K562 (cell line): ENCODE measurements at regions not wholly inside any gene's neighbourhood (a gene's known extent, or its start where the extent isn't known, plus 50 kb on each side); places are given as distances from the start of the nearest gene placed in this dataset.

Source experiments
- ATAC-seq: fragments of 200-7000 bp; cut with Tn5 transposase; 3 replicates; pipeline ENCODE4 v1.9.1; 2020; ENCODE audit warnings: moderate library complexity
- BruUV-seq: library from RNA; stranded (reverse); fragments of 400-500 nt; replicated peaks from 2 replicates; lab custom pipeline; 2021; lab: Mats Ljungman, UMichigan
- CTCF ChIA-PET: fragments of 300-600 bp; formaldehyde crosslinking; extraction: SDS; loops from one replicate; lab custom pipeline; 2021; ENCODE audit warnings: low intra/inter-chr PET ratio; lab: Yijun Ruan, JAX
- POLR2A ChIA-PET: fragments of 300-600, 350-650 bp; sonication (Branson Sonifier 250); formaldehyde crosslinking; extraction: SDS; loops from one replicate; lab custom pipeline; 2021; ENCODE audit warnings: antibody characterized with exemption, inconsistent platforms; lab: Yijun Ruan, JAX
- DNase-seq, 4 experiments: peaks; one replicate each; pipeline versions ENCODE4 v3.0.0 to v3.0.0-alpha.2; 2011 to 2018; ENCODE audit warnings: low spot score in 3 of 4, mixed read lengths in 3 of 4; ENCODE audit errors: extremely low read depth in 1 of 4
- FAIRE-seq: peaks from 2 replicates; lab custom pipeline; 2011; peaks lifted over from hg19 to GRCh38; lab: Jason Lieb, UNC
- H2AFZ ChIP-seq: 2 replicates; pipeline ENCODE4 v1.6.0; 2011; ENCODE audit warnings: low read depth, low read length, control low read depth, inconsistent platforms
- H3K27ac ChIP-seq: fragments of 200-600 bp; 3 replicates; pipeline ENCODE4 v1.8.0; 2011; ENCODE audit warnings: low read depth, mild to moderate bottlenecking, control low read depth, inconsistent platforms, low read length, moderate library complexity, mixed read lengths; ENCODE audit errors: extremely low read depth
- H3K27me3 ChIP-seq, 2 experiments: fragments of 300-600 bp in 1 of 2; 2 replicates in 1 of 2; 3 replicates in 1 of 2; pipeline versions ENCODE4 v1.6.0 to v1.8.0; 2011; ENCODE audit warnings: inconsistent platforms in 2 of 2, low read length in 2 of 2, mild to moderate bottlenecking in 1 of 2, mixed read lengths in 1 of 2, moderate library complexity in 1 of 2; ENCODE audit not compliant: control insufficient read depth in 2 of 2, insufficient read depth in 2 of 2
- H3K36me3 ChIP-seq: fragments of 300-600 bp; 3 replicates; pipeline ENCODE4 v1.8.0; 2011; ENCODE audit warnings: mild to moderate bottlenecking, low read length, inconsistent platforms; ENCODE audit not compliant: control insufficient read depth, insufficient read depth
- H3K4me1 ChIP-seq, 2 experiments: fragments of 200-600 bp in 1 of 2; replicated peaks in 1 of 2; 2 replicates in 1 of 2; 3 replicates in 1 of 2; pipeline versions ENCODE4 v1.5.1 to v1.8.0; 2011; ENCODE audit warnings: inconsistent platforms in 2 of 2, low read length in 2 of 2, mild to moderate bottlenecking in 1 of 2, mixed read lengths in 1 of 2, moderate library complexity in 1 of 2; ENCODE audit not compliant: control insufficient read depth in 2 of 2, insufficient read depth in 2 of 2
- H3K4me2 ChIP-seq: 2 replicates; pipeline ENCODE4 v1.6.1; 2011; ENCODE audit warnings: low read length, control low read depth, inconsistent platforms, mixed read lengths; ENCODE audit not compliant: insufficient read depth
- H3K4me3 ChIP-seq: fragments of 200-600 bp; sonication (generic), shearing (Covaris generic); 2 replicates; pipeline ENCODE4 v1.5.1; 2016; ENCODE audit warnings: control low read depth, inconsistent platforms
- H3K79me2 ChIP-seq: fragments of 200-600 bp; 3 replicates; pipeline ENCODE4 v1.8.0; 2011; ENCODE audit warnings: low read length, inconsistent platforms; ENCODE audit not compliant: control insufficient read depth, insufficient read depth
- H3K9ac ChIP-seq, 2 experiments: 2 replicates each; pipeline versions ENCODE4 v1.6.0 to v1.6.1; 2011; ENCODE audit warnings: low read depth in 2 of 2, low read length in 2 of 2, control low read depth in 1 of 2, inconsistent platforms in 1 of 2, mild to moderate bottlenecking in 1 of 2, mixed read lengths in 1 of 2; ENCODE audit not compliant: insufficient read depth in 1 of 2
- H3K9me1 ChIP-seq: one replicate; pipeline ENCODE4 v1.6.0; 2011; ENCODE audit warnings: inconsistent platforms, mild to moderate bottlenecking, low read length, moderate library complexity; ENCODE audit not compliant: control insufficient read depth, insufficient read depth
- H3K9me3 ChIP-seq: replicated peaks from 2 replicates; pipeline ENCODE4 v1.5.1; 2011; ENCODE audit warnings: low read depth, low read length, inconsistent platforms; ENCODE audit not compliant: control insufficient read depth, insufficient read depth
- H4K20me1 ChIP-seq: replicated peaks from 2 replicates; pipeline ENCODE4 v1.6.1; 2011; ENCODE audit warnings: low read length, inconsistent platforms, mixed read lengths; ENCODE audit not compliant: control insufficient read depth, insufficient read depth
- ATF6 ChIP-seq: sonication (generic); formaldehyde crosslinking; IDR thresholded peaks from 2 replicates; pipeline ENCODE4 v1.4.0; 2020; ENCODE audit warnings: mild to moderate bottlenecking, missing genetic modification reagents
- CCAR2 ChIP-seq: fragments of 200-400 bp; formaldehyde crosslinking; IDR thresholded peaks from 2 replicates; pipeline ENCODE4 v1.6.1; 2017; ENCODE audit warnings: mild to moderate bottlenecking, low read depth, low read length
- CTCF ChIP-seq, 3 experiments: IDR thresholded peaks in 2 of 3; conservative IDR thresholded peaks in 1 of 3; 2 replicates each; pipeline ENCODE4 v1.5.1; 2011 to 2012; ENCODE audit warnings: low read length in 3 of 3, mild to moderate bottlenecking in 3 of 3, control low read depth in 2 of 3, improper control_type of control experiment in 1 of 3, inconsistent platforms in 1 of 3, low read depth in 1 of 3, mixed read lengths in 1 of 3, moderate library complexity in 1 of 3; ENCODE audit not compliant: insufficient read depth in 2 of 3
- CXXC5 ChIP-seq: fragments of 250-450 bp; sonication (Bioruptor Pico); IDR thresholded peaks from 2 replicates; pipeline ENCODE4 v1.8.0; 2022; ENCODE audit warnings: inconsistent platforms, mild to moderate bottlenecking, moderate library complexity
- DMBX1 ChIP-seq: fragments of 250-450 bp; sonication (Bioruptor Pico); IDR thresholded peaks from 2 replicates; pipeline ENCODE4 v1.8.0; 2022; ENCODE audit warnings: inconsistent platforms, mild to moderate bottlenecking, moderate library complexity, borderline replicate concordance
- IFI16 ChIP-seq: fragments of 250-450 bp; sonication (Bioruptor Pico); IDR thresholded peaks from 2 replicates; pipeline ENCODE4 v2.1.2; 2022; ENCODE audit warnings: mild to moderate bottlenecking, inconsistent platforms
- MTA3 ChIP-seq: fragments of 450-650 bp; formaldehyde crosslinking; IDR thresholded peaks from 2 replicates; pipeline ENCODE4 v1.6.1; 2017; ENCODE audit warnings: mild to moderate bottlenecking, borderline replicate concordance
- NR3C1 ChIP-seq: sonication (generic); formaldehyde crosslinking; IDR thresholded peaks from 2 replicates; pipeline ENCODE4 v1.8.1; 2022; ENCODE audit warnings: missing genetic modification reagents
- RNF219 ChIP-seq: fragments of 250-450 bp; sonication (Bioruptor Pico); IDR thresholded peaks from 2 replicates; pipeline ENCODE4 v1.5.0; 2022; ENCODE audit warnings: mild to moderate bottlenecking
- TCF7 ChIP-seq: sonication (generic); IDR thresholded peaks from 2 replicates; pipeline ENCODE4 v1.6.1; 2016; ENCODE audit warnings: antibody characterized with exemption, borderline replicate concordance
- TFAP4 ChIP-seq: sonication (generic); formaldehyde crosslinking; IDR thresholded peaks from 2 replicates; pipeline ENCODE4 v1.8.0; 2022; ENCODE audit warnings: missing genetic modification reagents, mild to moderate bottlenecking, moderate library complexity, borderline replicate concordance
- WGBS: fragments of 100-300 bp; shearing (Covaris generic); methylation state at CpG from one replicate; pipeline ENCODE4 v1.1.6; 2016; ENCODE audit warnings: low coverage, mixed read lengths; ENCODE audit not compliant: insufficient coverage; ENCODE audit errors: missing lambda C conversion rate; 5-methylcytosine and 5-hydroxymethylcytosine counted together
- in situ Hi-C: fragments of 300-500 bp; cut with MboI; formaldehyde crosslinking; loops from 4 replicates; pipeline ENCODE4 v1.15.0; 2018; ENCODE audit warnings: inconsistent platforms, mixed read lengths
- intact Hi-C: fragments of 100-400 bp; cut with micrococcal nuclease; formaldehyde crosslinking; loops from 2 replicates; pipeline ENCODE4 v1.14.2; 2022

- no peak for TF ChIP-seq NR3C1
Observed at GRCh38 chr18:26746398-26746797, 119.1 kb downstream of the AQP4 start (continued).

GRCh38 chr18:26745288-26746181, 120.0 kb downstream of the AQP4 start:
- Histone ChIP-seq H3K27me3 (no peaks in the 10 kb centered on the region), H3K9me1 (no peaks in the 10 kb centered on the region), H3K27ac (no peak overlapping the region), H3K79me2 (no peaks in the 10 kb centered on the region), H3K4me2 (no peak overlapping the region), H3K4me3 (no peak overlapping the region), H3K36me3 (no peaks in the 10 kb centered on the region), H4K20me1 (no peaks in the 10 kb centered on the region), H3K9ac (no peak overlapping the region), H2AFZ (no peak overlapping the region), H3K4me1 (no peaks in the 10 kb centered on the region), H3K9me3 (no peaks in the 10 kb centered on the region)
- no peak for DNase-seq
- 0% methylated on average over 6 of the region's 6 CpGs for WGBS
- POLR2A ChIA-PET = no interaction called here
- in situ Hi-C loops = no loop called here
- no peak for FAIRE-seq
- ATAC-seq = no peak
- no TSS peak for BruUV-seq
- CTCF ChIA-PET = no interaction called here
- intact Hi-C loops = no loop called here
- TF ChIP-seq TFAP4 (CRISPR knock-in tag) (no peak), MTA3 (no peak), IFI16 (CRISPR knock-in tag) (no peak), CXXC5 (CRISPR knock-in tag) (no peak), TCF7 (no peak), RNF219 (no peak), CCAR2 (no peak), CTCF (IDR thresholded peaks at IDR 0.05 in 2 of 3, conservative IDR thresholded peaks at IDR 0.05 in 1 of 3; ENCODE audit: insufficient read depth in 2 of 3, low read depth in 1 of 3, low read length in 3 of 3) (no peak), DMBX1 (CRISPR knock-in tag) (no peak), ATF6 (CRISPR knock-in tag) (no peak)
